DND-41 (cell line): ENCODE measurements at regions not wholly inside any gene's neighbourhood (a gene's known extent, or its start where the extent isn't known, plus 50 kb on each side); places are given as distances from the start of the nearest gene placed in this dataset.

Experiments
- ATAC-seq: fragments of 200-7000 bp; cut with Tn5 transposase; 3 replicates; pipeline ENCODE4 v1.9.1; 2021; ENCODE audit warnings: low read depth; ENCODE audit not compliant: insufficient read depth
- DNase-seq: peaks from one replicate; pipeline ENCODE4 v3.0.0-alpha.2; 2020
- H2AFZ ChIP-seq: 2 replicates; pipeline ENCODE4 v1.6.0; 2012; ENCODE audit warnings: low read depth, low read length
- H3K27ac ChIP-seq: 2 replicates; pipeline ENCODE4 v1.5.1; 2012; ENCODE audit warnings: low read length, inconsistent platforms
- H3K27me3 ChIP-seq: fragments of 200-600 bp; sonication (generic); 2 replicates; pipeline ENCODE4 v1.6.0; 2012; ENCODE audit warnings: low read length, mild to moderate bottlenecking, inconsistent platforms; ENCODE audit not compliant: insufficient read depth, poor library complexity
- H3K36me3 ChIP-seq: 2 replicates; pipeline ENCODE4 v1.5.1; 2012; ENCODE audit warnings: low read length, inconsistent platforms; ENCODE audit not compliant: insufficient read depth
- H3K4me1 ChIP-seq: 2 replicates; pipeline ENCODE4 v1.5.1; 2012; ENCODE audit warnings: mild to moderate bottlenecking, low read length; ENCODE audit not compliant: insufficient read depth
- H3K4me2 ChIP-seq: 2 replicates; pipeline ENCODE4 v1.6.0; 2012; ENCODE audit warnings: mild to moderate bottlenecking, moderate library complexity, low read length, inconsistent platforms; ENCODE audit not compliant: insufficient read depth
- H3K4me3 ChIP-seq, 2 experiments: fragments of 200-600 bp in 1 of 2; shearing (Covaris generic) in 1 of 2; 2 replicates each; pipeline ENCODE4 v1.5.1; 2012 to 2016; ENCODE audit warnings: inconsistent platforms in 2 of 2, low read length in 2 of 2, mild to moderate bottlenecking in 2 of 2, low read depth in 1 of 2, moderate library complexity in 1 of 2
- H3K79me2 ChIP-seq: 2 replicates; pipeline ENCODE4 v1.6.0; 2012; ENCODE audit warnings: low read length, inconsistent platforms; ENCODE audit not compliant: insufficient read depth
- H3K9ac ChIP-seq: 2 replicates; pipeline ENCODE4 v1.6.0; 2012; ENCODE audit warnings: low read depth, mild to moderate bottlenecking, inconsistent platforms, low read length, moderate library complexity
- H3K9me3 ChIP-seq: 2 replicates; pipeline ENCODE4 v1.5.1; 2012; ENCODE audit warnings: low read length, moderate library complexity, mild to moderate bottlenecking, inconsistent platforms; ENCODE audit not compliant: insufficient read depth, severe bottlenecking
- H4K20me1 ChIP-seq: 2 replicates; pipeline ENCODE4 v1.6.0; 2012; ENCODE audit warnings: low read length; ENCODE audit not compliant: insufficient read depth
- CTCF ChIP-seq: IDR thresholded peaks from 2 replicates; pipeline ENCODE4 v1.5.1; 2012; ENCODE audit warnings: borderline replicate concordance, low read length, moderate library complexity, mild to moderate bottlenecking; ENCODE audit not compliant: poor library complexity, severe bottlenecking; ENCODE audit errors: extremely low read depth
- EZH2 ChIP-seq: IDR thresholded peaks from 3 replicates; pipeline ENCODE4 v1.6.1; 2012; ENCODE audit warnings: borderline replicate concordance, low read depth, mild to moderate bottlenecking, moderate library complexity, low read length, inconsistent platforms; ENCODE audit not compliant: severe bottlenecking

- Histone ChIP-seq H3K27me3 (no peaks in the 10 kb centered on the region), H3K36me3 (no peaks in the 10 kb centered on the region), H3K4me3 (no peak overlapping the region), H3K27ac (no peak overlapping the region), H2AFZ (no peak overlapping the region), H3K9ac (no peak overlapping the region), H4K20me1 (no peaks in the 10 kb centered on the region), H3K4me1 (no peaks in the 10 kb centered on the region), H3K9me3 (no peaks in the 10 kb centered on the region), H3K79me2 (no peaks in the 10 kb centered on the region), H3K4me2 (no peak overlapping the region)
- ATAC-seq, result no peak
- TF ChIP-seq EZH2 (no peak), CTCF (no peak)
- no peak for DNase-seq
Measured at GRCh38 chr9:126157423-126157822, 169.2 kb upstream of the MVB12B start.

GRCh38 chr9:126157826-126158587 lies 168.6 kb upstream of the MVB12B start:
- Histone ChIP-seq H3K27me3 (no peaks in the 10 kb centered on the region), H3K9ac (no peak overlapping the region)

GRCh38 chr9:126158588-126159429 lies 167.8 kb upstream of the MVB12B start:
- H3K36me3 ChIP-seq, result no peaks in the 10 kb centered on the region

More at GRCh38 chr9:126157826-126158587, 168.6 kb upstream of the MVB12B start:
- H4K20me1 ChIP-seq, result no peaks in the 10 kb centered on the region
- H3K4me1 ChIP-seq, result no peaks in the 10 kb centered on the region
- no peak overlapping the region for H3K4me3 ChIP-seq
- no peak overlapping the region for H2AFZ ChIP-seq
- H3K36me3 ChIP-seq, result no peaks in the 10 kb centered on the region
- DNase-seq (no peak), ATAC-seq (no peak)
- no peak overlapping the region for H3K27ac ChIP-seq
- H3K4me2 ChIP-seq, result no peak overlapping the region
- TF ChIP-seq EZH2, result no peak
- TF ChIP-seq CTCF, result no peak
- no peaks in the 10 kb centered on the region for H3K79me2 ChIP-seq
- no peaks in the 10 kb centered on the region for H3K9me3 ChIP-seq

More at GRCh38 chr9:126158588-126159429, 167.8 kb upstream of the MVB12B start:
- ATAC-seq, result no peak
- no peaks in the 10 kb centered on the region for H3K79me2 ChIP-seq
- H3K9ac ChIP-seq, result no peak overlapping the region
- no peaks in the 10 kb centered on the region for H4K20me1 ChIP-seq
- no peak overlapping the region for H3K4me2 ChIP-seq
- no peak overlapping the region for H3K27ac ChIP-seq
- H2AFZ ChIP-seq, result no peak overlapping the region
- H3K4me3 ChIP-seq, result no peak overlapping the region
- no peaks in the 10 kb centered on the region for H3K4me1 ChIP-seq
- DNase-seq, result no peak
- TF ChIP-seq CTCF, result no peak
- no peak for TF ChIP-seq EZH2
- no peaks in the 10 kb centered on the region for H3K27me3 ChIP-seq
- no peaks in the 10 kb centered on the region for H3K9me3 ChIP-seq
